IMR-90 (cell line): ENCODE measurements at regions not wholly inside any gene's neighbourhood (a gene's known extent, or its start where the extent isn't known, plus 50 kb on each side); places are given as distances from the start of the nearest gene placed in this dataset.

Experiments
- ATAC-seq: fragments of 200-7000 bp; cut with Tn5 transposase; 2 replicates; pipeline ENCODE4 v1.9.1; 2020; ENCODE audit warnings: low read depth, mild to moderate bottlenecking, moderate library complexity
- BruUV-seq: library from RNA; stranded (reverse); fragments of 400-500 nt; replicated peaks from 2 replicates; lab custom pipeline; 2021; lab: Mats Ljungman, UMichigan
- CTCF ChIA-PET: fragments of 300-600 bp; formaldehyde crosslinking; extraction: SDS; loops from one replicate; lab custom pipeline; 2021; ENCODE audit warnings: antibody characterized with exemption; lab: Yijun Ruan, JAX
- POLR2A ChIA-PET: fragments of 300-600 bp; sonication (Branson Sonifier 250); formaldehyde crosslinking; loops from one replicate; lab custom pipeline; 2022; ENCODE audit warnings: antibody characterized with exemption; ENCODE audit not compliant: unreplicated experiment; lab: Charles Lee
- DNase-seq: peaks from one replicate; pipeline ENCODE4 v3.0.0; 2013
- H2AFZ ChIP-seq: replicated peaks from 2 replicates; pipeline ENCODE3; 2013; ENCODE audit warnings: low read length, mild to moderate bottlenecking; ENCODE audit not compliant: poor library complexity
- H2AK5ac ChIP-seq: 2 replicates; pipeline ENCODE4 v1.6.1; 2013; ENCODE audit warnings: low read depth, low read length, inconsistent platforms
- H2AK9ac ChIP-seq: replicated peaks from 2 replicates; pipeline ENCODE3; 2013; ENCODE audit warnings: mild to moderate bottlenecking, low read depth, low read length, moderate library complexity; ENCODE audit not compliant: poor library complexity
- H2BK120ac ChIP-seq: 2 replicates; pipeline ENCODE4 v1.6.1; 2013; ENCODE audit warnings: low read depth, low read length, inconsistent platforms
- H2BK15ac ChIP-seq: 3 replicates; pipeline ENCODE4 v1.6.1; 2013; ENCODE audit warnings: low read depth, low read length, inconsistent platforms
- H2BK20ac ChIP-seq: 2 replicates; pipeline ENCODE4 v1.6.1; 2013; ENCODE audit warnings: low read depth, mild to moderate bottlenecking, inconsistent platforms, low read length, moderate library complexity
- H2BK5ac ChIP-seq: 2 replicates; pipeline ENCODE4 v1.6.1; 2013; ENCODE audit warnings: mild to moderate bottlenecking, low read depth, low read length, inconsistent platforms; ENCODE audit not compliant: poor library complexity, severe bottlenecking
- H3K14ac ChIP-seq: replicated peaks from 2 replicates; pipeline ENCODE4 v1.6.1; 2013; ENCODE audit warnings: low read depth, low read length, inconsistent platforms
- H3K18ac ChIP-seq: 2 replicates; pipeline ENCODE4 v1.6.1; 2013; ENCODE audit warnings: low read depth, low read length, control low read depth
- H3K23ac ChIP-seq: 2 replicates; pipeline ENCODE4 v1.6.1; 2013; ENCODE audit warnings: low read depth, low read length, inconsistent platforms
- H3K27ac ChIP-seq: 2 replicates; pipeline ENCODE4 v1.5.1; 2013; ENCODE audit warnings: mild to moderate bottlenecking, control low read depth, low read length; ENCODE audit not compliant: insufficient read depth
- H3K27me3 ChIP-seq: 2 replicates; pipeline ENCODE4 v1.6.1; 2013; ENCODE audit warnings: low read length; ENCODE audit not compliant: control insufficient read depth, insufficient read depth
- H3K36me3 ChIP-seq: 2 replicates; pipeline ENCODE4 v1.6.1; 2013; ENCODE audit warnings: low read length, mixed read lengths; ENCODE audit not compliant: control insufficient read depth, insufficient read depth
- H3K4ac ChIP-seq: 2 replicates; pipeline ENCODE4 v1.6.1; 2013; ENCODE audit warnings: low read depth, low read length, inconsistent platforms
- H3K4me1 ChIP-seq: 2 replicates; pipeline ENCODE4 v1.6.1; 2013; ENCODE audit warnings: low read length, mixed read lengths; ENCODE audit not compliant: control insufficient read depth, insufficient read depth
- H3K4me2 ChIP-seq: 2 replicates; pipeline ENCODE4 v1.6.1; 2013; ENCODE audit warnings: low read depth, mild to moderate bottlenecking, control low read depth, low read length, moderate library complexity
- H3K4me3 ChIP-seq: 2 replicates; pipeline ENCODE4 v1.5.1; 2013; ENCODE audit warnings: low read depth, mild to moderate bottlenecking, control low read depth, low read length, moderate library complexity; ENCODE audit not compliant: insufficient read depth
- H3K56ac ChIP-seq: 2 replicates; pipeline ENCODE4 v1.6.1; 2013; ENCODE audit warnings: low read length, inconsistent platforms; ENCODE audit not compliant: insufficient read depth; ENCODE audit errors: extremely low read depth
- H3K79me1 ChIP-seq, 2 experiments: 2 replicates each; pipeline ENCODE4 v1.6.1; 2013; ENCODE audit warnings: low read length in 2 of 2, inconsistent platforms in 1 of 2, low read depth in 1 of 2
- H3K9ac ChIP-seq: 2 replicates; pipeline ENCODE4 v1.6.1; 2013; ENCODE audit warnings: low read depth, low read length, control low read depth
- H3K9me1 ChIP-seq: 2 replicates; pipeline ENCODE4 v1.6.1; 2013; ENCODE audit warnings: low read length, inconsistent platforms; ENCODE audit not compliant: insufficient read depth
- H3K9me3 ChIP-seq: 2 replicates; pipeline ENCODE4 v1.6.1; 2013; ENCODE audit warnings: low read length; ENCODE audit not compliant: control insufficient read depth, insufficient read depth
- H4K20me1 ChIP-seq: 2 replicates; pipeline ENCODE4 v1.6.1; 2013; ENCODE audit warnings: low read length, inconsistent platforms; ENCODE audit not compliant: insufficient read depth
- H4K5ac ChIP-seq: 2 replicates; pipeline ENCODE4 v1.6.1; 2013; ENCODE audit warnings: mild to moderate bottlenecking, low read depth, low read length, control low read depth
- H4K8ac ChIP-seq, 2 experiments: 2 replicates each; pipeline ENCODE4 v1.6.1; 2013; ENCODE audit warnings: low read depth in 2 of 2, low read length in 2 of 2, control low read depth in 1 of 2, inconsistent platforms in 1 of 2
- H4K91ac ChIP-seq: 2 replicates; pipeline ENCODE4 v1.6.1; 2013; ENCODE audit warnings: low read depth, low read length, inconsistent platforms; ENCODE audit not compliant: insufficient read depth
- BHLHE40 ChIP-seq: fragments of 150-350 bp; IDR thresholded peaks from 2 replicates; pipeline ENCODE4 v1.6.1; 2016; ENCODE audit warnings: mild to moderate bottlenecking, low read depth, low read length
- CEBPB ChIP-seq: IDR thresholded peaks from 2 replicates; pipeline ENCODE4 v1.6.1; 2012; ENCODE audit warnings: low read depth, low read length, improper control_type of control experiment
- CHD1 ChIP-seq: IDR thresholded peaks from 2 replicates; pipeline ENCODE4 v1.6.1; 2012; ENCODE audit warnings: low read depth, low read length, improper control_type of control experiment
- CTCF ChIP-seq: conservative IDR thresholded peaks from 2 replicates; pipeline ENCODE4 v1.5.1; 2012; ENCODE audit warnings: mild to moderate bottlenecking, low read depth, low read length, improper control_type of control experiment
- ELK1 ChIP-seq: fragments of 150-350 bp; IDR thresholded peaks from 2 replicates; pipeline ENCODE4 v1.6.1; 2016; ENCODE audit warnings: low read depth, mild to moderate bottlenecking, low read length, moderate library complexity, borderline replicate concordance
- FOS ChIP-seq: fragments of 150-350 bp; IDR thresholded peaks from 2 replicates; pipeline ENCODE4 v1.6.1; 2016; ENCODE audit warnings: low read depth, low read length
- MAFK ChIP-seq: IDR thresholded peaks from 2 replicates; pipeline ENCODE4 v1.6.1; 2012; ENCODE audit warnings: low read depth, low read length, improper control_type of control experiment
- MAZ ChIP-seq: IDR thresholded peaks from 2 replicates; pipeline ENCODE4 v1.6.1; 2012; ENCODE audit warnings: low read depth, mild to moderate bottlenecking, low read length, improper control_type of control experiment, moderate library complexity, borderline replicate concordance
- MXI1 ChIP-seq: IDR thresholded peaks from 2 replicates; pipeline ENCODE4 v1.6.1; 2012; ENCODE audit warnings: low read depth, mild to moderate bottlenecking, low read length, moderate library complexity, borderline replicate concordance
- NFE2L2 ChIP-seq: fragments of 150-350 bp; IDR thresholded peaks from 2 replicates; pipeline ENCODE4 v1.6.1; 2016; ENCODE audit warnings: low read depth, mild to moderate bottlenecking, low read length
- POLR2A ChIP-seq: IDR thresholded peaks from 2 replicates; pipeline ENCODE4 v1.6.1; 2012; ENCODE audit warnings: mild to moderate bottlenecking, low read depth, low read length
- RAD21 ChIP-seq: IDR thresholded peaks from 2 replicates; pipeline ENCODE4 v1.6.1; 2012; ENCODE audit warnings: low read length, improper control_type of control experiment
- RCOR1 ChIP-seq: IDR thresholded peaks from 2 replicates; pipeline ENCODE4 v1.6.1; 2012; ENCODE audit warnings: mild to moderate bottlenecking, low read length, improper control_type of control experiment; ENCODE audit not compliant: insufficient replicate concordance
- RFX5 ChIP-seq: IDR thresholded peaks from 2 replicates; pipeline ENCODE4 v1.8.0; 2012; ENCODE audit warnings: low read depth, mild to moderate bottlenecking, low read length, moderate library complexity
- SMC3 ChIP-seq: fragments of 150-350 bp; IDR thresholded peaks from 2 replicates; pipeline ENCODE4 v1.6.1; 2016; ENCODE audit warnings: low read depth, mild to moderate bottlenecking, antibody characterized with exemption, low read length, moderate library complexity
- WGBS, 2 experiments: methylation state at CpG; one replicate each; pipeline versions ENCODE4 v1.1.5 to v1.1.7; 2013; ENCODE audit warnings: missing lambda C conversion rate in 2 of 2; ENCODE audit not compliant: insufficient read length in 1 of 2; ENCODE audit errors: extremely low coverage in 2 of 2; 5-methylcytosine and 5-hydroxymethylcytosine counted together
- dilution Hi-C: fragments of 300-500 bp; cut with HindIII; formaldehyde crosslinking; loops from one replicate; pipeline ENCODE4 v1.14.3; 2018; ENCODE audit warnings: low sequenced_read_pairs; ENCODE audit not compliant: unreplicated experiment
- in situ Hi-C: fragments of 300-500 bp; cut with MboI; formaldehyde crosslinking; loops from 3 replicates; pipeline ENCODE4 v1.14.3; 2019; ENCODE audit warnings: low sequenced_read_pairs, inconsistent platforms, mixed read lengths
- intact Hi-C: fragments of 100-400 bp; cut with micrococcal nuclease; formaldehyde crosslinking; loops from 2 replicates; pipeline ENCODE4 v1.10.0; 2022
- TF ChIP-seq, protein P1 (sequence below): fragments of 150-350 bp; IDR thresholded peaks from 2 replicates; pipeline ENCODE4 v1.6.1; 2017; ENCODE audit warnings: mild to moderate bottlenecking, antibody characterized with exemption, low read length, low read depth

DNA sequence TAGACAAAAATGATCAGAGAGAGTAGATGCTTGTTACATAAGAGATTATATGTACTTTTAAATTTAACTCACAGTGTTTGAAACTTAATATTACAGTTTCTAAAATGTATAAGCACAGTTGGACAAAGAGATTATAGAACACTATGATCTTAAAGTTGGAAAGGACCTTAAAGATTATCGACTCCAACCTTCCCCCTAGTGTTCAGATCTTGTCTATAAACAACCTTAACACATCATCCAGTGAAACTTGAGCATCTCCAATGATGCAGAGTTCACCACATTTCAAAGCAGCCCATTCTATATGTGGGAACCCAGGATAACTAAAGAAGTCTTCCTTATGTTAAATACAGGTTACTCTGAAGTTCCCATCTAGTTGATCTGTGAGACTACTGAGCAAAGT is 480.8 kb downstream of the RMST start:
- H3K79me1 ChIP-seq, result no peaks in the 10 kb centered on the region
- no TSS peak for BruUV-seq
- H2BK120ac ChIP-seq, result no peak overlapping the region
- dilution Hi-C loops, result no loop called here
- H4K5ac ChIP-seq, result no peak overlapping the region
- no peak overlapping the region for H2BK20ac ChIP-seq
- H3K14ac ChIP-seq, result no peak overlapping the region
- ChIA-PET POLR2A (no interaction called here), CTCF (no interaction called here)
- no peak overlapping the region for H3K4ac ChIP-seq
- no peak overlapping the region for H3K4me2 ChIP-seq
- no peaks in the 10 kb centered on the region for H3K9me1 ChIP-seq
- H3K27ac ChIP-seq, result no peak overlapping the region
- no peak overlapping the region for H3K4me3 ChIP-seq
- in situ Hi-C loops, result no loop called here
- WGBS, 2 experiments, result no CpG with 5 or more reads among the region's 1 CpG
- H4K8ac ChIP-seq, result no peak overlapping the region
- H3K56ac ChIP-seq, result no peak overlapping the region
- H3K4me1 ChIP-seq, result no peaks in the 10 kb centered on the region
- no peak overlapping the region for H3K18ac ChIP-seq
- no peak overlapping the region for H3K9ac ChIP-seq
- no peak overlapping the region for H2BK15ac ChIP-seq
- no peaks in the 10 kb centered on the region for H4K20me1 ChIP-seq
- H3K23ac ChIP-seq, result no peak overlapping the region
- no peak overlapping the region for H4K91ac ChIP-seq
- no peaks in the 10 kb centered on the region for H3K27me3 ChIP-seq
- DNase-seq (no peak), ATAC-seq (no peak)
- no peaks in the 10 kb centered on the region for H3K36me3 ChIP-seq
- no peak overlapping the region for H2AK9ac ChIP-seq
- intact Hi-C loops, result no loop called here
- no peak overlapping the region for H2AFZ ChIP-seq
- peaks cover 9% of the 10 kb centered on the region for H3K9me3 ChIP-seq
- TF ChIP-seq RFX5, result no peak
- TF ChIP-seq BHLHE40, result no peak
- no peak for TF ChIP-seq ELK1
- no peak for TF ChIP-seq NFE2L2
- TF ChIP-seq RCOR1, result no peak
- no peak for TF ChIP-seq RAD21
- TF ChIP-seq POLR2A, result no peak
- no peak for TF ChIP-seq MAZ
- TF ChIP-seq CHD1, result no peak
- TF ChIP-seq CTCF, result no peak
- TF ChIP-seq, protein P1, sequence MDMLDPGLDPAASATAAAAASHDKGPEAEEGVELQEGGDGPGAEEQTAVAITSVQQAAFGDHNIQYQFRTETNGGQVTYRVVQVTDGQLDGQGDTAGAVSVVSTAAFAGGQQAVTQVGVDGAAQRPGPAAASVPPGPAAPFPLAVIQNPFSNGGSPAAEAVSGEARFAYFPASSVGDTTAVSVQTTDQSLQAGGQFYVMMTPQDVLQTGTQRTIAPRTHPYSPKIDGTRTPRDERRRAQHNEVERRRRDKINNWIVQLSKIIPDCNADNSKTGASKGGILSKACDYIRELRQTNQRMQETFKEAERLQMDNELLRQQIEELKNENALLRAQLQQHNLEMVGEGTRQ, result no peak
- no peak for TF ChIP-seq CEBPB
- TF ChIP-seq SMC3, result no peak
- TF ChIP-seq MXI1, result no peak
- TF ChIP-seq FOS, result no peak
- TF ChIP-seq MAFK, result no peak
- no peak overlapping the region for H2AK5ac ChIP-seq
- H2BK5ac ChIP-seq, result no peak overlapping the region
